Right forelimb (tissue), 1 donor: ENCODE measurements at regions not wholly inside any gene's neighbourhood (a gene's known extent, or its start where the extent isn't known, plus 50 kb on each side); places are given as distances from the start of the nearest gene placed in this dataset.
A peak's percentile ranks its signal among the peaks of the same experiment; 100 is the strongest.
"Not testable (repeated sequence)": the region's sequence is repeated elsewhere in the genome, so short reads cannot be mapped to it uniquely, and the experiment has no call there.

Experiments used
- DNase-seq: peaks from one replicate; pipeline ENCODE4 v3.0.0-alpha.2; 2018

DNA sequence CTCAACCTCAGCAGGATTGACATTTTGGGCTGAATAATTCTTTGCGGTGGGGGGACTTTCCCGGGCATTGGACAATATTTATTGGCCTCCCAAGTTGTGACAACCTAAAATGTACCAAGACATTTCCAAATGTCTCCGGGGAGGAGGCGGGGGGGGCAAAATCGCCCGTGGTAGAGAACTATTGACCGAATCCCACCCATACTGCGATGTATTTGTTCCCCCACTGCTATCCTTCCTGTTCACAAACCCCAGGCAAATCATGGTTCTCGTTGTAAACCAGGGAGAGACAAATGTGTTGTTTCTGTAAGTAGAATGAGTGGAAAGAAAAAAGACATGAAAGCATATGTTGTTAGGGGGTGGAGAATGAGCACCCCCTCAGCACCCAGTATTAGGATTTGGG, 141.9 kb downstream of the PSAT1 start:
- DNase-seq, result no peak

DNA sequence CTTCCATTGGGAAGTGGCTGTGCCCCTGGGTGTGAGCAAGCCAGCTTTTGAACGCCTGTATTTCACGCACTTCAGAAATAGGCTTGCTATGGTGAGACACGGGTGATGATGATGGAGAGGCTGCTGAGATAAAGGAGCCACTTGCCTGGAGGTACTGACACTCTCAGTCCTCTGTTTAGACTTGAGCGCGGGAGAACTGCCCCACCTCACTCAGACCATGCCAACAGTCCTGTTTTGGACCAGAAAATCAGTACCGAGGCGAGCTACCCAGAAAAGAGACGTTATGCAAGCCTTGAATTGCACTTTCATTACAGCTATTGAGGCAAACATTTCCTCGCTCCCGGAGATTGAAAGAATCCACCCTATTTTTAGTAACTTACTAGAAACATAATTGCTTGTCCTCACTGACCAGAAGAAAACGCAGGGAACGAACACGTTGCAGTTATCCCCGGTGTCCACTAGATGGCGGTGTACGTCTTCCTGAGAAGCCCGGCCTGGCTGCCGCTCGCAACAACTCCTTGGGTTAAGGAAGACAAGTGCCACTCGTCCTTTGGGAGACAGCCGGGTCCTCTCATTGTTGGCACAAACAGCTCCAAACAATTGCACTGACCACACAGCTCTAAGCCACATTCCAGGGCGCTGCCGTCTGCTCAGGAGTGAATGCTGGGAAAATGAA, 142.4 kb downstream of the PSAT1 start:
- peak; percentile 87 for DNase-seq

DNA sequence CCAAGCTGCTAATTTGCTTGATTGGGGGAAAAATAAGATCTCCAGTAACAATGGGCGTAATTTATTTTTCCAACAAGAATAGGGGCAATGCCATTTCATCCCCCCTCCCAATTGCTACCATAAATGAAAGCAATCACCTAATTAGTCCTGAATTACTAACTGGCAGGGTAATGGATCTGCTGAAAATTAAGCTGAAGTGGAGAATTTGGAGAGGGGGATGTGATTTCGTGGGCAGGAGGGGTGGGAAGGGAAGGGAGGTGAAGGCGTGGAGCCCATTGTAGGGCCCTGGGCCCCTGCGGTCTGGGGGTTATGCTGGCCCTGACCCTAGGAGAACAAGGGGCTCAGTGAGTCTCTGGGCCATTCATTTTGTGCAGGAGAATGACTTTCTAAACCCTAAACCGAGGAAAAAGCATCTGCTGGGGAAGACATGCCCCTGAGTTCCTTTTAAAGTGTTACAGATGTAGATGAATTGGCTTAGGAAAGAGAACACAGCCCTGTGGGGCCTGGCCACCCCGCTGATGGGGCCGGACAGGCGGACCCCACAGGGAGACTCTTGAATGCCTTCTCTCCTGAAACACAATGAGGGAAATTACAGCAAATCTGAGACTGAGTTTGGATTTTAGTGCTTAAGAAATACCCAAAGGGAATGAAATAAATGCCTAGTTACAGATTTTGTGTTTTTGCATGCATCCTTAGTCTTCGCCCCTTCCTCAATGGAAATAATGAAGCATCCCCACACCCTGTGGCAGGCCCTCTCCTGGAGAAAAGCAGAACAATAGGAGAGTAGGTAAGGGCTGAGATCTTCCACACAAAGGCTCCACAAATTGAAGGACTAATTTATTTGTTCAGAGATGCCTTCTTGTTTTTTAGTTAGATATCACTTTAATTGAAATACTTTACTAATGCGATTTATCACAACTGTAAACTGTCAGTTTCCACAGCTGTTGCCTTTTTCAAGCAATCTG, 143.2 kb downstream of the PSAT1 start:
- no peak for DNase-seq

GRCh38 chr9:78441396-78441795, 144.5 kb downstream of the PSAT1 start:
- DNase-seq, result no peak

- no peak for DNase-seq
These were observed 145.0 kb downstream of the PSAT1 start for GRCh38 chr9:78441822-78442431.

- DNase-seq, result not testable (repeated sequence)
These were observed 145.7 kb downstream of the PSAT1 start for GRCh38 chr9:78442577-78442976.

GRCh38 chr9:78443946-78444345, 147.0 kb downstream of the PSAT1 start:
- no peak for DNase-seq

- no peak for DNase-seq
These were observed 152.2 kb downstream of the PSAT1 start for GRCh38 chr9:78448960-78449673.

- DNase-seq, result no peak
These were observed 156.5 kb downstream of the PSAT1 start for GRCh38 chr9:78453450-78453849.

DNA sequence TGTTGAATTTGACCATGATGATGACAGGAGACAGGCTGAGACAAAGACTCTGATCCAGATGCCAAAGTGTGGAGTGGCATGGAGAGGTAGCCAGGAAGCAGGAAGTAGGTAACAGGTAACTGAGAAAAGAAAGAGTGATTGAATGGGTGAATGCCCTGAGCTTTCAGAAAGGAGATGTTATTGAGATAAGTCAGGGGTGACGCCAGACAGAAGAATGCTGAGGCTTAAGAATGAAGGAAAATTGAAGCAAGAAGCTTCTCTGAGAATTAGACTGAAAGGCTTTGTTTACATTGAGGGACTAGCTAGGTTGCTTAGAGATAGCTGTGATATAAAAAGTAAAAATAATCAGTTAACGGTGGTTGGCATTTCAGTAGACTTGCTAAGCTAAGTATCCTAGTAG, 165.7 kb downstream of the PSAT1 start:
- no peak for DNase-seq

DNA sequence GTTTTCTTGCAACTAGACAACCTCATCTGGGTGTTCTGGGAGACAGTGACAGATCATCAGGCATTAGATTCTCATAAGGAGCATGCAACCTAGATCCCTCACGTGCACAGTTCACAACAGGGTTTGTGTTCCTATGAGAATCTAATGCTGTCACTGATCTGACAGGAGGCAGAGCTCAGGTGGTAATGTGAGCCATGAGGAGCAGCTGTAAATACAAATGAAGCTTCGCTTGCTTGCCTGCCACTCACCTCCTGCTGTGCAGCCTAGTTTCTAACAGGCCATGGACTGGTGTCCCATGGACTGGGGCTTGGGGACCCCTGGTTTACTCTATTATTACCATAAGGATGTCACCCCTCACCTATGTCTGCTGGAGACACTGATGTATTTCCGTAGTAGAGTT, 166.8 kb downstream of the PSAT1 start:
- no peak for DNase-seq

DNA sequence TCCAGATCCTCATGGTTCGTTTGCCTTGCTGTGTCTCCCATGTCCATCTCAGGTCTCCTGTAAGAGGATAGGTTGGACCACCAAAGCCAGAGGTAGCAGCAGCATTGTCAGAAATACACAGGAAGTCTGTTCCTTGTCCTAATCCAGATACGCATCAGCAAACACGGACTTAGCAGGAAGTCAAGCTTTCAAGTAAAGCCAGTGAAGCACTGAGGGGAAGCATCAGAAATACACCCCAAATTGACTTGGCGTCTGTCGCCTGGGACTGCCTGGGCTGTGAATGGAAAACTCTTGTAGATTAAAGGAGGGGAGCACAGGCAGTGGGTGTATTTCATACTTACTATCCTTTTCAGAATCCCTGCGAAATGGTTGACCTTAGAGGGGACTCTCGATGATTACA, 171.3 kb downstream of the PSAT1 start:
- no peak for DNase-seq

- DNase-seq, result no peak
These were observed 172.2 kb downstream of the PSAT1 start for GRCh38 chr9:78468974-78469576.

- no peak for DNase-seq
These were observed 173.3 kb downstream of the PSAT1 start for GRCh38 chr9:78470216-78470615.

DNA sequence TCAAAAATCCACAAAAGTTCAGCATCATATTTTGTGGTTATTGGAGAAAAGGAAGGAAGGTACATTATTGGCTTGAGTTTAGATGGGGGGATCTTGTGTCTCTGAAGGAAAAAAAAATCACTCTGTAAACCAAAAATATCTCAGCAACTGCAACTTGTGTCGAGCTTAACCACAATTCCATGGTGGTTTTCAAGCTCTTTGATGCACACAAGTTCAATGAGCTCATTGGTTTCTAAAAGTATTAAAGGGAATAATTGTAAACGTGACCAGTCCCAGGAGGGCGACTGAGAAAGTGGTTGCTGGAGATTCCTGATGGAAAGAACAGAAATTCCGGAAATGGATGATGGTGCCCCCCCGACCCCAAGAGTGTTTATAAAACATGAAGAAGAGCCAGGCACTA, 173.8 kb downstream of the PSAT1 start:
- no peak for DNase-seq

GRCh38 chr9:78472111-78472510, 175.2 kb downstream of the PSAT1 start:
- no peak for DNase-seq

DNA sequence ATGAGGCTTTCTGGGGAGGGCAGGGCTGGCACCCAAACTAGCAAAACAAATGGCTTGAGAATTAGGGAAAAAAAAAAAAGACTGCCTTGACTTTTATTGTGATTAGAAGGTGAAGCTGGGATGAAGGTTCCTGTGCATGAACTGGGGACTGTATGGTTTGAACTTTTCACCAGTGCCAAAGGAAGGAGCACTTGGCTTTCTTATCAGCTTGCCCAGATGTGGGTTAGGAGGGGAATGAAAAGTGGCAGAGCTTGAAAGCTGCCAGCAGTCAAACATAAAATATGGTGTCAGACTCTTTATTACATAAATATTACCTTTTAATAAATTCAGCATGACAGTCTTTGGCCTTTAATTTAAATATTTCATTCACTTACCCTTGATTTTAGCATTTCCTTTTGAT, 182.5 kb downstream of the PSAT1 start:
- no peak for DNase-seq

DNA sequence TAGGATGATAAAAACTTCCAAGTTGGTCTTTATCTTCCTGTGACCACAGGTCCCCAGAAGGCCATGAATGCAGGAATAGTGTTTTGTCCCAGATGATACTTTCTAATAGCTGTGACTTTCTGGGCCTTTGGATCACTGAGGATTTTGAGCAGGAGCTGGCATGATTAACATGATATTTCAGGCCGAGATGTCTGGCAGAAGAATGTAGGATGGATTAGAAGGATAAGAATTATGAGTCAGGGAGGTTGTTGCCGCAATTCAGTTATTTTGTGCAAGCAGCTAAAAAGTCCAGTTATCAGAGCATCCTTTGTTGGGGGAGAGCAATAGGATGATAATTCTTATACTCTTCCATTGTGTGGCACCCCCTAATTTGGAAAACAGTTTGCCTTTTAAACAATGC, 189.7 kb downstream of the PSAT1 start:
- no peak for DNase-seq

DNA sequence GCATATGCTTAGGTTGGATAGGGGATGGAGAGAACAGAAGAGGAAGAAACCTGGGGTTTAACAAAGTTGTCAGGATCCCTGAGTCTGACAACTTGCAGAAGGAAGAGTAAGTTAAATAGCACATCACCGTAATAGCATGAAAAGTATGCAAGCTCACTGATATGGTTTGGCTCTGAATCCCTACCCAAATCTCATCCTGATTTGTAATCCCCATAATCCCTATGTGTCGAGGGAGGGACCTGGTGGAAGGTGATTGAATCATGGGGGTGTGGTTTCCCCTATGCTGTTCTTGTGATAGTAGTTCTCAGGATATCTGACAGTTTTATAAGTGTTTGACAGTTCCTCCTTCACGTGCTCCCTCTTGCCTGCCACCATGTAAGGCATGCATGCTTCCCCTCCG, 193.3 kb downstream of the PSAT1 start:
- no peak for DNase-seq

DNA sequence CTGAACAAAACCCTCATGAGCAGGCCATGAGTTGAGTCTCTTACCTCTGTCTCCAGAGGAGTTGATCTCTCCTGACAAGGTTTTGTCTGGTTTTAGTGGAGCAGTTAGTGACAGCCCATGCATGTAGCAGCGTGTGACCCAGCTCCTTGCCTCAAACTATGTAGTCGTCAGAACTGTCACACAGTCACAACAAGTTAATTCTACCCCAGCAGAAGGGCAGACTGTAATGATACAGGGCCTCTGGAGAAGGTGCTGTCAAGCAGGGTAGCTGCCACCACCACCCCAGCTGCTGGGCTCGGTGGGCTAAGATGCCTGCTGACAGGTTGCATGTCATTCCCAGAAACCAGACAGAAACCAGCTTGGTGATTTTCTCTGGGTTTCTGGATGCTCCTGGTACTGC, 194.5 kb downstream of the PSAT1 start:
- no peak for DNase-seq

DNA sequence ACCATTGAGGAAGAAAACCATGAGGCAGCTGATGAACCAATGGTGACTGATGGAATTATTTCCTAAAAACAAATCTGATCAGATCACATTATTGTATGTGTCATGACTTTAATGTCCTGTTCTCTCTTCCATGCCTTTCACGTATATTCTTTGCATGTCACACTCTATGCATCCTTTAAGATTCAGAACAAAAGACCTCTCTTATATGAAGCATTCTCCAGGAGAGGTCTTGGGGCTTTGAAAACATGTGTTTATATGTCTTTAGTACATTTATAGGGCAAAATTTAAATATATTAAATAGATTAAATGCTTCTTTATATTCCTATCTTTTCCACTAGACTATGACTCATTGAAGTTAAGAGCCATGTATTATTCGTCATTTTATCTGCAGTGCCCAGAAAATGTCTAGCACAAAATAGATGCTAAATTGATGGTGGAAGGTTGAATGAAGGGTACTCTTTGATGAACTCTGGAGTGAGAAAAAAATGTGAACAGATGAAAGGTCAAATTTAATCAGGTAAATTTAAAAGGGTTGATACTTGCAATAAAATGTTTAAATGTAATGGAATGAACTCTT, 196.3 kb downstream of the PSAT1 start:
- DNase-seq, result no peak

DNA sequence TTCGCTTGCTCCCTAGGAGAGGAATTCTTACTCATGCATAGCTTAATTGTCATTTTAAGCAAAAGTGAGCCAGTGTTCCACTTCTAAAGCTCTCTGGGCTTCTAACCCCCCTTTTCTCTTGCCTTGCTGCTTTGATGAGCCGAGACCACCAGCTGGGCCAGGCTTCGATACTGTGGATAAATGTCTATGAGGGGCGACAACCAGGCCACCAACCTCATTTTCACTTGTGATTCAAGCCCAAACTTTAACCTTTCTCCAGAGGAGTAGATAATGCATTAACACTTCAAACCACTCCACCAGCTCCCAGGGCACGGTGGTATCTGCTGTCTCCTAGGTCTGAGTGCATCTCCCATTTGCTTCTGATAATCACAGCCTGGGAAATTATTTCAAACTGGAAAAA, 205.6 kb downstream of the PSAT1 start:
- DNase-seq, result no peak
